K562 (cell line): ENCODE measurements at regions not wholly inside any gene's neighbourhood (a gene's known extent, or its start where the extent isn't known, plus 50 kb on each side); places are given as distances from the start of the nearest gene placed in this dataset.
"Not testable (repeated sequence)": the region's sequence is repeated elsewhere in the genome, so short reads cannot be mapped to it uniquely, and the experiment has no call there.

Source experiments
- ATAC-seq: fragments of 200-7000 bp; cut with Tn5 transposase; 3 replicates; pipeline ENCODE4 v1.9.1; 2020; ENCODE audit warnings: moderate library complexity
- BruUV-seq: library from RNA; stranded (reverse); fragments of 400-500 nt; replicated peaks from 2 replicates; lab custom pipeline; 2021; lab: Mats Ljungman, UMichigan
- CTCF ChIA-PET: fragments of 300-600 bp; formaldehyde crosslinking; extraction: SDS; loops from one replicate; lab custom pipeline; 2021; ENCODE audit warnings: low intra/inter-chr PET ratio; lab: Yijun Ruan, JAX
- POLR2A ChIA-PET: fragments of 300-600, 350-650 bp; sonication (Branson Sonifier 250); formaldehyde crosslinking; extraction: SDS; loops from one replicate; lab custom pipeline; 2021; ENCODE audit warnings: antibody characterized with exemption, inconsistent platforms; lab: Yijun Ruan, JAX
- DNase-seq, 4 experiments: peaks; one replicate each; pipeline versions ENCODE4 v3.0.0 to v3.0.0-alpha.2; 2011 to 2018; ENCODE audit warnings: low spot score in 3 of 4, mixed read lengths in 3 of 4; ENCODE audit errors: extremely low read depth in 1 of 4
- FAIRE-seq: peaks from 2 replicates; lab custom pipeline; 2011; peaks lifted over from hg19 to GRCh38; lab: Jason Lieb, UNC
- H2AFZ ChIP-seq: 2 replicates; pipeline ENCODE4 v1.6.0; 2011; ENCODE audit warnings: low read depth, low read length, control low read depth, inconsistent platforms
- H3K27ac ChIP-seq: fragments of 200-600 bp; 3 replicates; pipeline ENCODE4 v1.8.0; 2011; ENCODE audit warnings: low read depth, mild to moderate bottlenecking, control low read depth, inconsistent platforms, low read length, moderate library complexity, mixed read lengths; ENCODE audit errors: extremely low read depth
- H3K27me3 ChIP-seq, 2 experiments: fragments of 300-600 bp in 1 of 2; 2 replicates in 1 of 2; 3 replicates in 1 of 2; pipeline versions ENCODE4 v1.6.0 to v1.8.0; 2011; ENCODE audit warnings: inconsistent platforms in 2 of 2, low read length in 2 of 2, mild to moderate bottlenecking in 1 of 2, mixed read lengths in 1 of 2, moderate library complexity in 1 of 2; ENCODE audit not compliant: control insufficient read depth in 2 of 2, insufficient read depth in 2 of 2
- H3K36me3 ChIP-seq: fragments of 300-600 bp; 3 replicates; pipeline ENCODE4 v1.8.0; 2011; ENCODE audit warnings: mild to moderate bottlenecking, low read length, inconsistent platforms; ENCODE audit not compliant: control insufficient read depth, insufficient read depth
- H3K4me1 ChIP-seq, 2 experiments: fragments of 200-600 bp in 1 of 2; replicated peaks in 1 of 2; 2 replicates in 1 of 2; 3 replicates in 1 of 2; pipeline versions ENCODE4 v1.5.1 to v1.8.0; 2011; ENCODE audit warnings: inconsistent platforms in 2 of 2, low read length in 2 of 2, mild to moderate bottlenecking in 1 of 2, mixed read lengths in 1 of 2, moderate library complexity in 1 of 2; ENCODE audit not compliant: control insufficient read depth in 2 of 2, insufficient read depth in 2 of 2
- H3K4me2 ChIP-seq: 2 replicates; pipeline ENCODE4 v1.6.1; 2011; ENCODE audit warnings: low read length, control low read depth, inconsistent platforms, mixed read lengths; ENCODE audit not compliant: insufficient read depth
- H3K4me3 ChIP-seq: fragments of 200-600 bp; sonication (generic), shearing (Covaris generic); 2 replicates; pipeline ENCODE4 v1.5.1; 2016; ENCODE audit warnings: control low read depth, inconsistent platforms
- H3K79me2 ChIP-seq: fragments of 200-600 bp; 3 replicates; pipeline ENCODE4 v1.8.0; 2011; ENCODE audit warnings: low read length, inconsistent platforms; ENCODE audit not compliant: control insufficient read depth, insufficient read depth
- H3K9ac ChIP-seq, 2 experiments: 2 replicates each; pipeline versions ENCODE4 v1.6.0 to v1.6.1; 2011; ENCODE audit warnings: low read depth in 2 of 2, low read length in 2 of 2, control low read depth in 1 of 2, inconsistent platforms in 1 of 2, mild to moderate bottlenecking in 1 of 2, mixed read lengths in 1 of 2; ENCODE audit not compliant: insufficient read depth in 1 of 2
- H3K9me1 ChIP-seq: one replicate; pipeline ENCODE4 v1.6.0; 2011; ENCODE audit warnings: inconsistent platforms, mild to moderate bottlenecking, low read length, moderate library complexity; ENCODE audit not compliant: control insufficient read depth, insufficient read depth
- H3K9me3 ChIP-seq: replicated peaks from 2 replicates; pipeline ENCODE4 v1.5.1; 2011; ENCODE audit warnings: low read depth, low read length, inconsistent platforms; ENCODE audit not compliant: control insufficient read depth, insufficient read depth
- H4K20me1 ChIP-seq: replicated peaks from 2 replicates; pipeline ENCODE4 v1.6.1; 2011; ENCODE audit warnings: low read length, inconsistent platforms, mixed read lengths; ENCODE audit not compliant: control insufficient read depth, insufficient read depth
- ATF2 ChIP-seq: sonication (generic); formaldehyde crosslinking; IDR thresholded peaks from 2 replicates; pipeline ENCODE4 v1.8.1; 2022; ENCODE audit warnings: missing genetic modification reagents
- HMGN3 ChIP-seq: IDR thresholded peaks from 2 replicates; pipeline ENCODE4 v1.6.1; 2011; ENCODE audit warnings: borderline replicate concordance, low read depth, mild to moderate bottlenecking, mixed read lengths, low read length; ENCODE audit not compliant: insufficient read length; ENCODE audit errors: extremely low read depth
- PHF20 ChIP-seq: fragments of 450-650 bp; IDR thresholded peaks from 2 replicates; pipeline ENCODE4 v1.6.1; 2018; ENCODE audit not compliant: partially characterized antibody
- TSHZ1 ChIP-seq: fragments of 250-450 bp; sonication (Bioruptor Pico); IDR thresholded peaks from 2 replicates; pipeline ENCODE4 v1.4.0; 2020; ENCODE audit warnings: mild to moderate bottlenecking, moderate library complexity
- WGBS: fragments of 100-300 bp; shearing (Covaris generic); methylation state at CpG from one replicate; pipeline ENCODE4 v1.1.6; 2016; ENCODE audit warnings: low coverage, mixed read lengths; ENCODE audit not compliant: insufficient coverage; ENCODE audit errors: missing lambda C conversion rate; 5-methylcytosine and 5-hydroxymethylcytosine counted together
- in situ Hi-C: fragments of 300-500 bp; cut with MboI; formaldehyde crosslinking; loops from 4 replicates; pipeline ENCODE4 v1.15.0; 2018; ENCODE audit warnings: inconsistent platforms, mixed read lengths
- intact Hi-C: fragments of 100-400 bp; cut with micrococcal nuclease; formaldehyde crosslinking; loops from 2 replicates; pipeline ENCODE4 v1.14.2; 2022

GRCh38 chr10:78237951-78238350 lies 204.3 kb downstream of the RPS24 start:
- H2AFZ ChIP-seq, DNase-seq, FAIRE-seq, ATAC-seq, H4K20me1 ChIP-seq, H3K4me3 ChIP-seq, H3K4me1 ChIP-seq, H3K27ac ChIP-seq, H3K9me1 ChIP-seq, in situ Hi-C loops, H3K27me3 ChIP-seq, H3K79me2 ChIP-seq, H3K4me2 ChIP-seq, H3K9me3 ChIP-seq, intact Hi-C loops, H3K36me3 ChIP-seq, H3K9ac ChIP-seq, BruUV-seq: not testable (repeated sequence)
- ChIA-PET CTCF (interaction anchor here (0.6 kb wide), 1 partner anchor 245 kb away, joined by 6 read pairs; no protein-coding TSS in a partner anchor), POLR2A (interaction anchor here (0.6 to 0.7 kb wide), 2 partner anchors 15 to 185 kb away, joined by 3 read pairs; no protein-coding TSS in a partner anchor)
- WGBS: 1% methylated on average over 5 of the region's 5 CpGs

GRCh38 chr10:78247266-78247665 lies 213.6 kb downstream of the RPS24 start:
- H3K9me1 ChIP-seq: no peaks in the 10 kb centered on the region
- no TSS peak for BruUV-seq
- H2AFZ ChIP-seq: no peak overlapping the region
- FAIRE-seq (no peak), DNase-seq (no peak), ATAC-seq (no peak)
- intact Hi-C loops (no loop called here), in situ Hi-C loops (no loop called here)
- H3K4me3 ChIP-seq: no peak overlapping the region
- no peak overlapping the region for H3K27ac ChIP-seq
- no peaks in the 10 kb centered on the region for H3K4me1 ChIP-seq
- no peak overlapping the region for H3K4me2 ChIP-seq
- no peak overlapping the region for H3K9ac ChIP-seq
- ChIA-PET CTCF (no interaction called here), POLR2A (no interaction called here)
- no peaks in the 10 kb centered on the region for H3K36me3 ChIP-seq
- no peaks in the 10 kb centered on the region for H3K9me3 ChIP-seq
- peaks cover 7 to 38% of the 10 kb centered on the region in 2 experiments; a peak in 4 of 5 replicates for H3K27me3 ChIP-seq
- H3K79me2 ChIP-seq: no peaks in the 10 kb centered on the region
- no peaks in the 10 kb centered on the region for H4K20me1 ChIP-seq
- TF ChIP-seq PHF20 (no peak), ATF2 (no peak), HMGN3 (no peak), TSHZ1 (CRISPR knock-in tag) (no peak)
- WGBS: 0% methylated on average over 2 of the region's 2 CpGs
